NCI-H2227 (cell line): ENCODE measurements at regions not wholly inside any gene's neighbourhood (a gene's known extent, or its start where the extent isn't known, plus 50 kb on each side); places are given as distances from the start of the nearest gene placed in this dataset.

Source experiments
- DNase-seq: peaks from one replicate; lab custom pipeline; 2025; ENCODE audit not compliant: unreplicated experiment; lab: John Stamatoyannopoulos, UW

DNA sequence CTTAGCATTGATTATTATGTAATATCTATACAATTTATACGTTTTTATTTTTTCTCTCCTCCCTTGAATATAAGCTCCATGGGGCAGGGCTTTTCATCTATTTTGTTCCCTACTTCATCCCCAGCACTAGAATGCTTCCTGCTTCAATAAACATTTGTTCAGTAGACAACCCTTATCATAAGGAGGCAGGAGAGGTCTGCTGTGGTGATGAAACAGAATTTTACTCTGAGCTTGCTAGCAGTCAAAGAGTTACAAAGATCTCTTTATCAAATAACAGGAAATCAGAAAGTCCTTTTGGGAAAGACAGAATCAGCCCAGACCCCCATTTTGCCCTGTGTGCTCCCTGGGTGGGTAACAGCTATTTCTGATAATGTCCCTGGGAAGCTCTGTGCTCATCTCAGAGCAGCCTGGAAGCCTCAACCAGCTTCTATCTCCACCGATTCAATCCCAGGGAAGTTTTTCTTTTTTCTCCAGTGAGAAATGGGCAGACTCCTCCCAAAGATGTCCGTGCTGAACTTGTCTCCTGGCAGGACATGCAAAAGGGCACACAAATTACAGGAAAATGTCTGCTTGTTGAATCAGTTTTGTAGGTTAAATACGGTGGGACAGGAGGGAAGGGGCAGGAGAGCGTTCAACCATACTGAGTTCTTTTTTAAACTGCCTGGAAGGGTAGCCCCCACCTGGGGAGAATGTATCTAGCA, 84.7 kb upstream of the PKDCC start:
- DNase-seq = no peak

DNA sequence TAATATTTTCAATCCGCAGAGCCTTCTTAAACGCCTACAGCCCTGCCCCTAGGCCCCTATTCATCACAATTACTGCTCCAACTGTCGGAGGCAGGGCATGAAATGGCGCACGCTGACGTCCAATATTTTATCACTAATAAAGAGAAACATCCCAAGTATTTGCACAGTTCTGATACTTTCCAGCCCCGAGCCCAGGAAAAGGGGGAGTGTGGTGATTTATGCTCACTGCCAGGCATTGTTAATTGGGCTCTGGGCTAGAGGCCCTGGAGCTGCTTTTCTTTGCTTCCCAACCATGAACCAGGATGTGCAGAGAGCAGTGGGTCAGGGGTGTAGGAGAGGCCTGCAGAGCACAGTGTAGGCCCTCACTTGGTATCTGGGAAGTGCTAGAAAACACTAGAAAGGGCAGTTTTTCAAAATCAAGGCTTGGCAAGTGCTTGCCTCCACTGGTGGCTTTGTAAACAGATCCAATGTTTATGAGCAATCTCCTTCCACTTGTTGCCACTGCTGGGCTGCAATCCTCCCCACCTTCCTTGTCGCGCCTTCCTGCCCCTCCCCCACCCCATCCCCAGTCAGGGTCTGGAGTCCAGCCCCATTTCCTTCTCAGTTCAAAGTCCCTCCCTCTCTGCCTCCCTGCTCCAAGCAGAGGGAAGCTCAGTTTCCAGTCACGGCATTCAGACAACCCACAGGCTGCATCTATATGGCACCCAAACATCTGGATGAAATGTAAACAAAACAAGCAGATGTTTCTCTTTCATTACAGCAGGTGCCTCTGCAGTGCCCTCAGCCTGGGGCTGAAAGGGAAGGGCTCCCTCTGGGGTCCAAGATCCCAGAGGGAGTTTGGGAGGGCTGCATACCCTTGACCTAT, 83.9 kb upstream of the PKDCC start:
- DNase-seq = peak; percentile 46

DNA sequence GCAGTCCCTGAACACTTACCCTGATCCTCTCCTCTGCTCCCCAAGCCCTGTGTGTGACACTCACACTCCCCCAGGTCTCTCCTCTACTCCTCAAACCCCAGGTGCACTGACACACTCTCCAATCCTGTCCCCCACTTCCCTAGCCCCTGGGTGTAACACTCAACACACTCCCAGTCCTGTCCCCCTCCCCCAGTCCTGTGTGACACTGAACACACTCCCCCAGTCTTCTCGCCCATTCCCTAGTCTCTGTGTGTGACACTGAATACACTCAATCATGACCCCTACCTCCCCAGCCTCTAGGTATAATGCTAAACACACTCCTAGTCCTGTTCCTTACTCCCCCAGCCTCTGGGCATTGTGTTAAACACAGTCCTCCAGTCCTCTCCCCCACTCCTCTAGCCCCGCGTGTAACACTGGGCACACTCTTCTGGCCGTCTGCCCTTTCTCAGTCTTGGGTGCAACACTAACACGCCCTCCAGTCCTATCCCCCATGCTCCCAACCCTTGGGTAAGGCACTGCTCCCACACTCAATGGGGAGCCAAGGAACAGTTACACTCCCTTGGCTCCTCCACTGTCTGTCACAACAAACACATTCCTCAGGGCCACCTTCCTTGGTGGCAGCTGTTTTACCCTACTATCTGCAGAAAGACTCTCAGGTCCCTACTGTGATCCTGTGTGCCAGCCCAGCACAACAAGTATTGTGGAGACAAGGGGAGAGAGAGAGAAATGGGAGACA, 82.5 kb upstream of the PKDCC start:
- DNase-seq = no peak

DNA sequence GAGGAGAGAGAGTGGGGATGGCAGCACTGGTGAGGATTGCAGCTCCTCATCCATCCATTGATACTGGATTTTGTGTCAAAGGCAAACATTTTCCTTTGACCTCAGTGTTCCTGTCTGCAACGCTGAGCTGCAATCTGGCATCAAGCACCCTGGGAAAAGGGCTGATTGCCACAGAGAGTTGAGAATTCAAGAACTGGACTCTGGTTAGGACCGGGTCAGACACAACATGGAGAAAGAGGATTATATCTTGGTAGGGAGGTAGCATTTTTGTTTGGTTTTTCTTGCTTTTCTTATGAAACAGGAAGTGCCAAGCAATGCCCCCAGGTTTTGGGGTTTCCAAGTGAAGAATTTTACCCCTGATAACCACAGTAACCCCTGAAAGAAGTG, 81.9 kb upstream of the PKDCC start:
- no peak for DNase-seq

DNA sequence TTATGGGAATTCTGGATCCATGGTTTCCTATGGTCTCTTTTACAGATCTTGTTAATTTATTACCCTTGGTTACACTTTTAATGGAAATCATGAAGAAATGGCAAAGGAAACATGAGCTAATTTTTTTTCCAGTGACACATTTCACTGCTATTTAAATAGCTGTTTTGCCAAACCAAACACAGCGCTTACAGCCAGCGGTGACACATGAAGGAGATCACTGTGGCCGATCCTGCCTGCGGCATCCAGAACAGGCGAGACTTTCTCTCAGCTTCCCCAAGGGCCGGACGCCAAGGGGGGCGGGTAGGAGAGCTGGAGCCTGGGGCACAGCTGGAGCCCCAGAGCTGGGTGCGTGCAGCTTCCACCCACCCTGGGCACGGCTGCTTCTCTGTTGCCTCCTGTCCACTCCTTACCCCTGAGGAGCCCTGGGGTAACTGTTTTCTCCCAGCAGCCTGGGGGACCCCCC, 81.4 kb upstream of the PKDCC start:
- no peak for DNase-seq

DNA sequence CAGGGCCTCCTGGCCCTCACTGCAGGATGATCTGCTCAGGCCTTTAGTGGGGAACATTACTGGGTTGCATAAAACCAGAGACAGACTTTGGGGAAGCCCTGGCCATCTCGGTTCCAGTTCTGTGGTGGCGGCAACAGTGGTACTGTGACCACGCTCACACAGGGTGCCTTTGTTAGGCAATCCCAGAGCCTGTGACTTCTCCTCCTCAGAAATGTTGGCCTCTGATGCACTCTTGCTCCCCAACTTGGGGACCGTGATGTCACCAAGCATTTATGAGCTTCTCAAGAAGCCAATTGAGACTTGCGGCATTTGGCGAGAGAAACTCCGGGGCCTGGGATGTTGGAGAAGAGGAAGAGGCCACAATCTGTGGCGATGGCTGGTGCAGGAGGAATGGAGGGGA, 80.9 kb upstream of the PKDCC start:
- no peak for DNase-seq

DNA sequence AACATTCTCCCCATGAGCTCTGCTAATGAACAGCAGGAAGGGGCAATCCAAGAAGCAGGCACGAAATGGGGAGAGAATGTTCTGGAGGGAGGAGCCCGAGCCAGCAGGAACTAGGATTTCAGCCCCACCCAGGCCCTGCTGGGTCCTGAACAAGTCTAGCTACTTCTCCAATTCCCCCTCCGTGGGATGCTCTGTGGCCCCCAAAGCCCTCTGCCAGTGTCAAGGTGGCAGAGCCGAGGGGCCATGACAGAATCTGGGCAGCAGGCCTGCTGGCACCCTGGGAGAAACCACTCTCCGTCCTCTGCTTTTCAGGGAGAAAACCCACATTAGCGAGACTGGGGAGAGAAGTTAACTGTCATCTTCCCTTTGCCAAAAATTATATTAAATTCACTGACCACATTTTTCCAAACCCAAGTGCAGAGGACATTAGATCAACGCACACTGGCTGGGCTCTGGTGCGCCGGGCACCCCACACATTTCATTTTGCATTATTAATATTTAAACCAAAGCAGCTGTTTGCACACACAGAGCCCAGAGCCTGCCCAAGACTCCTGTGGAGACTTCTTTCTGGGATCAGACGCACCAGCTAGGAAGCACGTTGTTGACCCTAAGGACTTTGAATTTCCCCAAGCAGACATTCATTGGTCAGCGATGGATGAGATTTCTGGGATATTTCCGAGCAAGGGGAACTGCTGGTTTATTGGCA, 80.2 kb upstream of the PKDCC start:
- no peak for DNase-seq

DNA sequence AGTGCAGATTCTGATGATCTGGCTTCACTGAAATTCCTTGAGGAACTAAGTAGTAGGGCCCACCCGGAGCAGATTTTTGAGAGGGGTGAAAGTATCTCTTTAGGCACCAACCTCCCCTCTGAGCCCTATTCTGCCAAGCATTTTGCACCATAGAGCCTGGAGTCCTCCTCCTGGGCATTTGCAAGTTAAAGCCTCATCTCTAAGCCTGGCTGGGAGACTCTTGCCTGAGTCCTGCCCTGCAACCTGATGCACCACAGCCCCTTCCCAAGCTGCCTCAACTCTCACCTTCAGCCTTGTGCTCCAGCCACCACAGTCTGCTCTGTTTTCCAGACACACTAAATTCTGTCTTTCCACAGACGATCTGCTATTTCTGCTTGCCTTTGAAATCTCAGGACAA, 79.6 kb upstream of the PKDCC start:
- DNase-seq = no peak

DNA sequence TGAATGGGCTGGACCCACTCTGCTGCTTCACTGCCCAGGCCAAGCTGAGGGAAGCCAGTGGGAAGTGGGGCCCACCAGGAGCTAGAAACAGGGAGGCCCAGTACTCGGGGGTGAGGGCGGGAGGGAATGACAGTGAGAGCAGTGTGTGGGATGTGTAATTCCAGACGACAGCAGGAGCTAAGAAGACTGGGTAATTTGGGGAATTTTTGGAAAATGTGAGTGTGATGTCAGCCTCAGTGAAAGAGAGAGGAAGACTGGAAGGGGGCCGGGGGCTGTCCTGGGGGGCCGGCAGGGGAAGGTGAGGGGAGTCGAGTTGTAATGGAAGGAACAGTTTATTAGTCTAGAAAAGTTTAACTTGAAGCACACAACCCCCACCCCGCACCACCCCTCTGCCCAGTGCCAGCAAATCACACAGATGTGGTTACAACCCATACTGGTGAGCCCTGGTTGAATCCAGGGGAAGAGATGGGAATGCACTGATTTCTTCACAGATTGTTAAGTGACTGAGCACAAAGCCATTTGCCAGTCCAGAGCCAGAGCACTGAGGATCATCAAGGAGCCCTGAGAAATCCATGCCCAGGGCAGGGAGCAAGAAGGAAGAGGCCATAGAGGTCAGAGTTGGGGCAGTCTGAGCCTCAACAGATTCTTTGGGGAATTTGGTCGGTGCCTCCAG, 76.7 kb upstream of the PKDCC start:
- DNase-seq = no peak

DNA sequence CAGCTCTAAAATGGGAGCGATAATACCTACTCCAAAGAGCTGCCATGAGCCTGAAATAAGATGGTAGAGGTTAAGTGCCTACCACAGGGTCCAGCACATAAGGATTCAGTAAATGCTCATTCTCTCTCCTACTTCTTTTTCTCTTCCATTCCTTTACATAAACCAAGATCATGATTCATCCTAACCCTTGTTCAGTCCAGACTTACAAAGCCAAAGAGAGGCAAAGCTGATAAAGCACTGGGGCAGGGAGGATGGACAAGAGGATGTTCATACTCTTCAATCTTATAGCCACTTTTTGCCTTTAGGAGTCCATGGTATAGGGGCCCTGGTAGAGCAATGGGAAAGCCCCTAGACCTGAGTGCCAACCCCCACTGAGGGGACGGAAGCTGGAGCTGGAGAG, 75.6 kb upstream of the PKDCC start:
- DNase-seq = no peak

DNA sequence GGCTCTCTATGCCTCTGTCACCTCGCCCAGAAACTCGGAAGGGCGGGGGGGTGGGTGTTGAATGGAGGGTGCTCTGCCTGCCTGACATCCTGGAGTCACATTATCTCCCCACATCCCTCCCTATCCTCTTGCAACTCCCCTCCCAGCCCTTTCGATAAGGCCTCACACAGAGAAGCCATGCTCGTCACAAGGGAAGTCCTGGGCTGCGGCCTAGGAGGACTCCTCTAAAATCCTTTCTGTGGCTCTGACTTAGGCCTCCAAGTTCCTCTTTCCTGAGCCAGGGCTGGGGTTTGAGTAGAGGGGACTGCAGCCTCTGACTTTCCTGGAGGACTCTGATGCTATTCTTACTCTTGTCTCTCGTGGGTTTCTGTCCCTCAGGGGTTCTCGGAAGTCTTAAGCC, 75.0 kb upstream of the PKDCC start:
- no peak for DNase-seq

DNA sequence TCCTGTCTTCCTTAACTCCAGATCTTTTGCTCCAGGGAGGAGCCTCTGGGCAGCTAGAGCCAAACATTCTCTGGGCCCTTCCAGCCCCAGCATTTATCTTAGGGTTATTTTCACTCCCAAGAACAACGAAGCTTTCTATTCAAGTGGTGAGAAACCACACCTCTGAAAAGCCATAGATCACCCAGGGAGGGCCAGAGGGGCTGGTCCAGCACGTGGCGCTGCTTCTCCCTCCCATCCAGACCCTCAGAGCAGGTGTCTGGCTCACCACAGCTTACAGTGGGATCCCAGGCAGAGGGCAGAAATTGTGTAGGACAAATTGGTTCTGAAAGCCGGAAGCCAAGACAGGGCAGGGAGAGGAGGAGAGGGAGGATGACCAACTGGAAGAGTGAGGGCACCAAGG, 74.0 kb upstream of the PKDCC start:
- DNase-seq = no peak

DNA sequence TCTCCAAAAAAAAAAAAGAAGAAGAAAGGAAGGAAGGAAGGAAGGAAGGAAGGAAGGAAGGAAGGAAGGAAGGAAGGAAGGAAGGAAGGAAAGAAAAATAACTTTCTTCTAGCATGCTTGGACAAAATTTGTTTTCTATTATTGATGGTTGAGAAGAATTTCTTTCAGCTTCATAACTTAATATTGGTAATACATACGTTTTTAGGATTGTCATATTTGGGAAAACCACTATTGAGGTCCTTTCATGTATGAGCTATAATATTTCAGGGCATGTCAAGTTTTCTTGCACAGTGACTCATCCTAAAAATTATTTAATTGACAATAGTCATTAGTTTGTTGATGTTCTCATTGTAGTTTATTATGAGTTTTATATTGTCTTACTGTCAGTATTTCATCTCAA, 66.4 kb upstream of the PKDCC start:
- DNase-seq = no peak

DNA sequence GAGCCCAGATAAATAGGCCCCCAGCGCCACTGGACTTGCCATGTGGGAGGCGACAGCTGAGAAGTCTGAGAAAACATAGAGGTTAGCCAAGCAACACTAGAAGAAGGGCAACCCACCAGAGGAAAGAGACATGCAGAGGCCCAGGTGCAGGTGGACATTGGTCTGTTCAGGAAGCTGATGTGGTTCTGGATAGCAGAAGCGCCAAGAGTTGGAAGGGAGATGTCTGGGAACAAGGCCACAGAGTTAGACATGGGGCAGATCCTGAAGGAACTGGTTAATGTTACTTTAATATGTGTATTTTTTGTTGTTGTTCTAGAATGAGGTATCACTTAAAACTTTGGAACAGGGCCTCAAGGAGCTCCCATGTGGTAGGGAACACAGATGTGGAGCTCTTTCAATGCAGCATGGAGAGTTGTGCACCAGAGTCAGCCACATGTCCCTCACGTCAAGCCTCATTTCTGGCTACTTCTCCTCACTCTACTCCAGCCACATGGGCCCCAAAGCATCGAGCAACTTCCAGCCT, 62.2 kb upstream of the PKDCC start:
- no peak for DNase-seq

DNA sequence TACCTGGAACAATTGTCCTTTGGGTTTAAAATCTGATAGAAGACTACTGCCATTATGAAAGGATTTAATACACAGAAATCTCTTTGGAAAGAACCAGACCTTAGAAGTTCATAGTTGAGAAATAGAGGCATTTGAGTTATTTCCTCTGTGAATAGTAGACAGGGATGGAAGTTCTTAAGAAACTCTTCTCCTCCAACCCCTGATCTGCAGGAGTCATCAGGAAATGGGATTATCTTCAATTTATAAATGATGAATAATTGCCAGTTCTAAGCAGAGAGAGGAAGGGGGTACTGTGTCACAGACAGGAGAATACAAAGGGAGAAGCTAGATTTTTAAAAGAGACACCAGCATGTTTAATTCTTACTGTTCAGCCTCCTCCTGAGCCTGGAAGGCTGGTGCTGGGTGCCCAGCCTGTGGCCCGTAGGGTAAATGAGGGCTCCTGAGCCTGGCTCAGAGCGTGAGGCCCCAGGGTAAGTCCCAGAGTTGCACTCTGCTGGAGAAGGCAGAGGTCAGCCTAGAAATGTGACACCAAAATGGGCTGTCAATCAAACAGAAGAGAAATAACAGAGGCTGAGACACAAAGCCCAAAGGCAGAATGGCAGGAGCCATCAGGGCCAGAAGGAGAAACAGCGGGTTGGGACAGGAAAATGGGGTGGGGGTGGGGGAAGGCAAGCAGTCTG, 58.2 kb upstream of the PKDCC start:
- no peak for DNase-seq

DNA sequence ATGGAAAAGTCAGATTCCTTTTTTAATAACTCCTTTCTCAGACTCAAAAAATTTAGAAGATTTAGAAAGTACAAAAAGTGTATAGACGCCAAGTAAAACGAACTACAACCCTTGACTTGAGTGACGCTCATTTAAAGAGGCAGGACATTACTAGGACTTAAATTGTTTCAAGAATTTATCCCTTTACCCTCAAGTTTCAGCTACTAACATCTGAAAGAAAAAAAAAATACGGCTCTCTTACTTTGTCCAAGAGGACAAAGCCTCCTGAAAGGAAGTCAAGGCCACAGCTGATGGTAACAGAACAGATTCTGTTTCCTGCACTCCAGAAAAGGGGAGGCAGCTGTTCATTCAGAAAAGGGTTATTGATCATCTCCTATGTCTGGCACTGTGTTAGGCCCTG, 57.6 kb upstream of the PKDCC start:
- no peak for DNase-seq

DNA sequence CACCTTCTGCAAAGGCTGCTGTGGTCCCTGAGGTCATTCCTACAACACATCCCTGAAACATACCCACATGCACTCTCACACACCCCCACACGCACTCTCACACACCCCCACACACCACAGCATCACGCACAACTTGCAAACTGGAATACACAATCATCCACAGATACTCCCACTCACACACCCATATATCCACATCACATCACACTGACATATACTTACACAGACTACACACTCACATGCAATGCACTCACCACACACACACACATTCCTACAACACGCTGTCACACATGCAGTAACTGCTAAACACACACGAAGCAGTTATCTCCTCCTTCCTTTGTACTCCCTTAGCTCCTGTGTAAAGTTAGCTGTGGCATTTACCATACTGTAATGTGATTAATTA, 57.1 kb upstream of the PKDCC start:
- DNase-seq = no peak

DNA sequence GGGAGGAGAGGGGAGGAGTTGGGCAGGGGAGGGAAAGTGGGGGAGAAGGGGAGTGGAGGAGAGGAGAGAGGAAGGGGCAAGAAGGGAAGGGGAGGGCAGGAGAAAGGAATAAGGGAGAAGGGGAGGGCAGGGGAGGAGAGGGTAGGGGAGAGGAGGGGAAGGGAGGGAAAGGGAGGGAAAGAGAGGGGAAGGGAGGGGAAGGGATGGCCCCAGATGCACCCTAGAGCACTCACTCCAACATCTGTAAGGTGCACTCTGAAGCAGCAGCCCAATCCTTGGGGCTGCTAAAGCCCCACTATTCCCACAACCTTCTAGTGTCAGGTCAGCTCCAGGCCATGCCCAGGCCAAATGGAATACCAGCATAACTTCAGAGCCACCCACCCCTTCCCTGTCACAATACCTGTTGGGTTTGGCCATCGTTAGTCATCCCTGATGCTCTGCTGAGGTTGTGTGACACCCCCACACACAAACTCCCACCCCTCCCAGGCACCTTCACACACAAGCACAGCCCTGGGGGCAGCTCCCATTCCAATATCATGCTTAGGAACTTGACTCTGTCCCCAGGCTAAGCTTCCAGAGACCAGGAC, 55.7 kb upstream of the PKDCC start:
- no peak for DNase-seq

DNA sequence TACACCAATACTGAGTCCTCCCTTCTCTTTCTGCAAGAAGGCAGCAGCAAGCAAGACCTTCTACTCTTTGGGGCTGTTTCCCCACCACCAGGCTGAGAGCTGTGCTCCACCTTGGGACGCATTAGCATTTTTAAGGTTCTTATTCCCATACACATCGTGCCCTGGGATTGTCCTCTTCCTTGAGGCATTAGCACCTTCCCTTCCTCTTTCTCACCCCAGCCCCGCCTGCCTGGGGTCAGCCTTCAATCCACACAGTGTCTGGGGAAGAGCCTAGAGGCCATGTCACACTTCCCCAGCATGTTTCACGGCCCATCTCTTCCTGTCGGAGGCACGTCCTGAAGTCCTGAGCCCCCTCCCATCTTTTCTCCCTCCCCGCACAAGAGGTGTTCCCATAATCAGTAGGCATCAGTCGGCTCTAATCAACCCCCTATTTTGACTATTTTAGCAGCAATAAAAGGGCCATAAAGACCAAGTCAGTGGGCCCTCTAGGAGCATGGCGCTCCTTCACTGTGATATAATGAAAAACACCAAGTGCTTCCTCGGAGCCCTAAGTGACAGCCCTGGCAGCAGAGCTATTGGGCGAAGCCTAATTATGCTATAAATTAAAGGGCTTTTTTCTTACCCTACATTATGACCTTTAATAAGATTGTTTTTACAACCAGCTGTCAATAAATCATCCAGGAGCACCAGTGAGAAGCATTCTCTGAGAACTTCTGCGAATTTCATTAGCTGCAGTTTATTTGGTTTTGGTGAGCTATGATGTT, 55.0 kb upstream of the PKDCC start:
- DNase-seq = no peak
